Vagina (tissue), 2 donors: ENCODE measurements at regions not wholly inside any gene's neighbourhood (a gene's known extent, or its start where the extent isn't known, plus 50 kb on each side); places are given as distances from the start of the nearest gene placed in this dataset.

Experiments used
- CTCF ChIP-seq, 3 experiments: fragments of 450-650 bp in 2 of 3; fragments of 200-600 bp in 1 of 3; sonication (generic) in 1 of 3; IDR thresholded peaks; one replicate each; pipeline ENCODE4 v1.5.1; 2017 to 2019; ENCODE audit warnings: antibody characterized with exemption in 3 of 3, mild to moderate bottlenecking in 2 of 3, moderate library complexity in 2 of 3
- POLR2A ChIP-seq, 2 donors: fragments of 450-650 bp; IDR thresholded peaks; one replicate each; pipeline ENCODE4 v1.6.1; 2017; ENCODE audit warnings: antibody characterized with exemption in 2 of 2, mild to moderate bottlenecking in 2 of 2, moderate library complexity in 2 of 2

DNA sequence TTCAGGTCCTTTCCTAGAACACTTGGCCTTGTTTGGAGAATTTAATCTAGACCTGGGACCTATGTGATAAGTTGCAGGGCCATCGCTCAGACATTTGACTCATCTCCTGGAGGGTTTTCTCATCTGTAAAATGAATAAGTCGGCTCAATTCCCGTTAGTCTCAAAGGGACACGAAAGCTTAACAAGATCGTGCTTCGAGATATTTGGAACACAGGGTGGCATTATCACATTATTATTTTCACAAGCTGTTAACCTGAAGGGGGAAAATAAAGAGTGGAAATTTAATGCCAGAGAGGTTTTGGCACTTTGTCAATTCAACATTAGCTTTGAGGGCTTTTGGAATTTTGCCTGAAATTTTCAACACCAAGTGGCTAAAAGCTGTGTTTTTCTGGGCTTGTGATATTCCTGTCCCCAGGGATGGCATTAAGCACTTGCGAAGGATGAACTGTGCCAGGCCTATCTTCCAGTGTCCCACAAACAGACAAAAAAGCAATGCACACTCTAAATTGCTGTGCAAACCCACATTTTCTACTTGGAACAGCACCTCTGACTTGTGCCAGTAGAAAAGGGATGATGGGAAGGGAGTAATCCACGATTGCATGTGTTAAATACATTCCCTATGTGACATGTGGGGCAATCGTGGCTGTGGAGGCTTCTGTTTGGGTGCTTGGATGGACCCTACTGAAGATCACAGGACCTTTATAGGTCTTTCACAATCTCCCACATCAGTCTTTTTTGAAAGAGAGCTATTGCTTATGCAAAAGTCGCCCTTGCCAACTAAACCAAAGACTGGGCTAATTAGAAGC is 478.7 kb downstream of the MFSD1 start:
- TF ChIP-seq CTCF (IDR thresholded peaks at IDR 0.05) (no peak), POLR2A (IDR thresholded peaks at IDR 0.05) (no peak)
